DMS 273 treated with DMSO at 0.1 percent for 48 hours (cell line): ENCODE measurements at regions not wholly inside any gene's neighbourhood (a gene's known extent, or its start where the extent isn't known, plus 50 kb on each side); places are given as distances from the start of the nearest gene placed in this dataset.
"Not testable (repeated sequence)": the region's sequence is repeated elsewhere in the genome, so short reads cannot be mapped to it uniquely, and the experiment has no call there.

Source experiments
- DNase-seq: peaks from one replicate; lab custom pipeline; 2025; lab: John Stamatoyannopoulos, UW

DNA sequence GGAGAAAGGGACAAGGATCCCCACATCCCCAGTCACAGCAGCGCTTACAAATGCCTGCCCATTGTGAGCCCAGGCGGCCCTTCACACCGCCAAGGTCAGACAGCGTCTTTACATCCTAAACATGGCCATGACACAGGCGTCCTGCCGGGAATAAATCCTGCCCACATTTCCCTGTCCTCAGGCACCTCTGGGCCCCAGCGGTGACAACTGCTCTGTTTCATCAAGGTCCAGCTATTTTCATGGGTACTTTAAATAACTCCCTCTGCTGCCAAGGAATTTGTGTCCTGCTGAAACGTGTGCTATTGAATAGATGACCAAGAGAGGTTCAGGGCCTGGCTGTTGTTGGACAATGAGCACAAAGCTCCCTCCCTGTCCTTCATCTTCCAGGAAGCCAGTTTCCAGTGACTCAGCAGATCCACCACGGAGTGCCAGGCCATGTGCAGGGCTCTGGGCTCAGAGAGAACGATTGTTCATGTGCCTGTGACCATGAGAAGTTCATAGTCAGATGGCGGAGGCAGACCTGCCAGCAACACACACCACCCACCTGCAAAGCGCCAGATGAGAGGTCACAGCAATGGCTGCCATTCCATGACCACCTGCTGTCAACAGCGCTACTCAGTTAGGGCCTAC is 195.8 kb downstream of the MATN1 start:
- DNase-seq, result no peak

DNA sequence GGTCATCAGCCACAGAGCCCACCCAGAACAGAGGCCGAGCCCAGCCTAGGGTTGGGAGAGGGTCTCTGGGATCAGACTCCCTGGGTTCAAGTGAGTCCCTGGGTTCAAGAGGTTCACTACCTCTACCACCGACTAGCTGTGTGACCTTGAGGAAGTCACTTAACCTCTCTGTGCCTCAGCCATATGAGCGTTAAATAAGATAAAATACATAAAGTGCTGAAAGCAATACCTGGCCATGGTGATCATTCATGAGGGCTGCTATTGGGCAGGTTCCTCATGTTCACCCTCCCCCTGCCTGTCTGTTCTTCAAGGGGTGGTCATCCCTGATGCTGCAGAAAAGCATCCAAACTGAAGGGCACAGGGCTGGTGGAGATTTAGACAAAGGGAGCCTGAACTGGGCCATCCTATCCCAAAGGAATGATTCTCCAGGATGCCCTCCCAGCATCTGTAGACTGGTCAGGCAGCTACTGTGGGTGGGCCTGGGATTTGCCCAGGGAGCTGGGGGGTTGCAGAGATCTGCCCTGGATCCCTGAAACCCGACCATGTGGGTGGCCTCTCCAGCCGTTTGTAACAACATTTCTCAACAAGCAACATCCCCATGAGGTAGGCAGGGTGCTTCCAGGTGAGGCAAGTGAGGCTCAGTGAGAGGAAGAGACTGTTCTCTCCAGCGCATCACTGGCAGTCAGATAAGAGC is 196.6 kb downstream of the MATN1 start:
- DNase-seq, result no peak

DNA sequence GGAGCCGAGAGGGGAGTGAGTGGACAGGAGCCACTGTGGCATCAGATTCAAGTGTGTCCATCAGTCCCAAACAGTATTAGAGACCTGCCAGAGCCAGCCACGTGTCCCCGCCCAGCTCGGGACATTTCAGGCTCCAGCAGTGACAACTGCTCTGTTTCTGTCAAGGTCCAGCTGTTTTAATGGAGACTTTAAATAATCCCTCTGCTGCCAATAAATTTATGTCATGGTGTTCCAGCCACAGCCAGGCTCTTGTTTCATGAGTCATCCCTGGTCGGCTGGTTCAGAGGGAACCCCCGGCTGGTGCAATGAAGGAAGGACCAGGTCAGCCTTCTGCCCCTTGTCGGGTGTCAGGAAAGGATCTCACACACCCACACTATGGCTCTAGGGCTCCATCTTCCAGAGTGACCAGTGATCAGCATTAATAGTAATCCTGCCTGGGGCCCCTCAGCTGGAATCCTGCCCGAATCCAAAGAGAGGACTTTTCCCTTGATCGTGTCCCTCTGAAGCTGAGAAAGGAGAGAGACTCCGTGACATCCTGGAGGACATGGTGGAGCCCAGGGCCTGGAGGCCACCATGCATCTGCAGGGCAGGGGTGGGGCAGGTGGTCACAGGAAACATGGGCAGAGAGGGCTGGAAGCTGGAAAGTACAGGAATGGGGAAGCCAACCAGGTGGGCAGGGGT is 197.3 kb downstream of the MATN1 start:
- DNase-seq, result peak; percentile 4

DNA sequence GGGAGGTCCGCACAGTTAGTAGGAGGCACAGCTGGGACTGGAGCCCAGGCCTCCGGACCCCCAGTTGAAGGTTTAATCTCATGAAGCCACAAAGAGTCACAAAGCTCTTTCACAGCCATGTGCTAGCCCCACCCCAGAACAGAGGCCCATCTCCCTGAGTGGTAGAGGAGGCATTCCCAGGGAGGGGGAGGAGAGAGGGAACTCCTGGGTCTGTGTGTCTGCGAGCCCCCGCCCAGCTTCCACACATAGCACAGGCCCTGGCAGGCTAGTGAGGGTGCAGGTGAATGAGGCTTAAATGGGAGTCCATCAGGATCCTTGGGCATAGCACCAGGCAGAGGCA is 197.8 kb downstream of the MATN1 start:
- no peak for DNase-seq

DNA sequence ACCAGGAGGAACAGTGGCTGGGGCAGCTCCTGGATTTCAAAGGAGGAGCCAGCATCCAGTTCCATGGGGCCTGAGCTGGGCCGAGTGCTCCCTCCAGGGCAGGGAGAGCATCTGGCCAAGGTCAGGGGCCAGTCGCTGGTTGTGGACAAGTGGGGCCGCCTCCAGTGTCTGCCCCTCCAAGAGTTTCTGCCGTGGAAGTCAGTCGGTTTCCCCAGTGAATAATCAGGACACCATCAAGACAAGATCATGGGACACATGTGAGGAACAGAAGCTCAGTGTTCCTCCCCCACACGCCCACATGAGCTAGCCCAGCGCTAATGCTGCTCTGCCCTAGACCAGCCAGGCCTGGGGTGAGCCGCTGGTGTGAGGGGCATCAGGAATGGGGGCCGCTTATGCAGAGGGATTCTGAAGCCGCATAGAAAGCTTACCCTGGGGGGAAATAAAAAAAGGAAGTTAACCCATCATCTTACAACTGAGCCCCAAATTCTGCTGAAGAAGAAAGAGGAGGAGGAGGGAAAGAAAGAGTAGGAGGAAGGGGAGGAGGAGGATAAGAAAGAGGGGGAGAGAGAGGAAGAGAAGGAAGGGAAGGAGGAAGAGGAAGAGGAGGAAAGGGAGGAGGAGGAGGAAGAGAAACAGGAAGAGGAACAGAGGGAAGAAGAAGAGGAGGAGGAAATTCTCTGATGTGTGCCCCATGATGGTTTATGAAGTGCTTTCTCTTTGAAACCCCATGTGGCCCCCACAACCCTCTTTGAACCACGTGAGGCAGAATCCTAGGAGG is 198.4 kb downstream of the MATN1 start:
- DNase-seq, result no peak

DNA sequence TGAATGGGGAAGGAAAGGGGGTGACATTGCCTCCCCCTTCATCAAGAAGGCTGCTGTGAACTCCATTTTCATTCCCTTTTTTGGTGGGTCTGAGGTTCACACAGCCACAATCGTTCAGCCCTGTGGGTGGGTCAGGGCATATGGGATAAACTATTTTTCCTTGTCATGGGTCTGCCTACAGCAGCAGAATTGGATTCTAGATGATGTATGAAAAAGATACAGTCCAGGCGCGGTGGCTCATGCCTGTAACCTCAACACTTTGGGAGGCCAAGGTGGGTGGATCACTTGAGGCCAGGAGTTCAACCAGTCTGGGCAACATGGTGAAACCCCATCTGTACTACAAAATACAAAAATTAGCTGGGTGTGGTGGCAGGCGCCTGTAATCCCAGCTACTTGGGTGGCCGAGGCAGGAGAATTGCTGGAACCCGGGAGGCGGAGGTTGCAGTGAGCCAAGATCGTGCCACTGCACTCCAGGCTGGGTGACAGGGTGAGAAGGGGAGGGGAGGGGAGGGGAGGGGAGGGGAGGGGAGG is 199.3 kb downstream of the MATN1 start:
- DNase-seq, result not testable (repeated sequence)

DNA sequence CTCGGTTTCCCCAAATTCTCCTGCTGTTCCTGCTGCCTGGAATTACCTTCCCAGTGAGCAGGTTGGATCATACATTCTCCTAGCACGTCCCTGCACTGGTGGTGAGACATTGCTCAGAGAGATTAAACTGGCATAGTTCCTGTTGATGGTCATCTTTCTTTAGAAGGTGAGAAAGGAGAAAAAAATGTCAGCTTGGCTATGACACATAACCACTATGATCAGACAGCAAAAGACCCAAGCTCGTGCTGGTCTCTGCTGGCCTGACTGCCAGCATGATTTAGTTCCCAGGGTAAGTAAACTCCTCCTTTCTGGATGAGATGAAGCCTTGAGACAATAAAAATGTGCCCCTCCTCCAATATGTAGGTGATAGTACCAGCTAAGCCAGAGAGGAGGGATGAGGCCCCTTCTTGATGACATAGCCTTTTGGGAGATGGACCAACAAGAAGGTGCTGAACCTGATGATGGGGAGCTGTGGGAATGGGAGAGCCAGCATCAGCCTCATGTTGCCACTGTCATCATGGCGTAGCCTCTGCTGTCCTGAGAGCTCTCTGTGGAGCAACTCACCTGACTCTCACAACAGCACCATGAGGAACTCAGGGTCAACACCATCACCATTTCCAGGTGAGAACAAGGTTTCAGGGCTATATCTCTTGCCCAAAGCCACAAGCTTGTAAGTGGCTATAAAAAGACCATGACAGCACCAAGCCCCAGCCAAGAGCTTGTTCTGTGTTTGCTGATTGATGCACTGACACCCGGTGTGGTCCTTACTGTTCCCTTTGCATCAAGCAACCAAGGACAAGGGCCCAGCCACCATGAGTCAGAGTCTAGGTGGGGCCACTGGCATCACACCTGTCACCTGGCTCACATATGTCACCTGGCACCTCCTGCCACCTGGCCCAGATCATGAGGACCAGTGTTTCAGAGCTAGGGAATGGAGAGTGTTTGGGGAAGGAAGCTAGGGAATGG is 200.0 kb downstream of the MATN1 start:
- no peak for DNase-seq

DNA sequence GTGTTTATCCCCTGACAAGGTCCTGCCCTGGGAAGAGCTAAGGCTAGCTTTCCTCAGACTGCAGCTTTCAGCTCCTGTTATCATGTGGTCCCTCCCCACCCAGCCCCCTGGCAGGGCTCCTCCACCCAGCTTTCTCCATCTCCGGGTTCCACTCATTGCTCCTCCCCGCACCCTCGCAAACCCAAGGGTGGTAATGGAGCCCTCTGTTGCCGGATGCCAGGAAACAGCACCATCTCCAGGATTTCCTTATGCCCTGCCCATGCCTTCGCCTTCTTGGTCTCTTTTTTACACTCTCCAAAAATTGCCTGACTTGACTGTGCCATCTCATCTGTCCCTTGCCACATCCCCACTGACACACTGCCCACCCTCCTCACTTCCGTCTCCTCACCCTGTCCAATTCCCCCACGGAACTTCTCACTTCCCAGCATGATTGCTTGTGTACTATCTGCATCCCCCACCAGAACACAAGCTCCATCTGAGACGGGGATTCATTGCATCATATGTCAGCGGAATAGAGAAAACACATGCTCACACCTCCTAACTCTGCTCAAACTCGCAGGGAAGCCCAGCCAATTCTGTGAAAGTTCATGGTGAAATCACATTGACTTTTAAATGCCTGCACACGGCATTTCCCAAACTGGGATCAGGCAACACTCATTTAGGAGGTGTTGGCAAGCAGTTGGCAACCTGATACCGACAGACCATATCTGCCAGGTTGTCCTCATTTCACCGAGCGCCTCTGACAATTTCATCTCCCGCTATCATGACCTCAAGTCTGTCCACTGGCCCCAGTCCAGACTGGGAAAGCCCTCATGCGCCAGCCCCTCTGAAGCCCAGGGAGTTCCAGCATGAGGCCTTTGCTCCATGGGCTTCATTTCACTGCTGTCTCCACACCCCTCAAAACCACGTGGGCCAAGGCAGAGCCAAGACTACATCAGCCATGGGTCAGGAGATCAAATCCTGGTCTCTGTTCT is 201.1 kb downstream of the MATN1 start:
- DNase-seq, result peak; percentile 77

DNA sequence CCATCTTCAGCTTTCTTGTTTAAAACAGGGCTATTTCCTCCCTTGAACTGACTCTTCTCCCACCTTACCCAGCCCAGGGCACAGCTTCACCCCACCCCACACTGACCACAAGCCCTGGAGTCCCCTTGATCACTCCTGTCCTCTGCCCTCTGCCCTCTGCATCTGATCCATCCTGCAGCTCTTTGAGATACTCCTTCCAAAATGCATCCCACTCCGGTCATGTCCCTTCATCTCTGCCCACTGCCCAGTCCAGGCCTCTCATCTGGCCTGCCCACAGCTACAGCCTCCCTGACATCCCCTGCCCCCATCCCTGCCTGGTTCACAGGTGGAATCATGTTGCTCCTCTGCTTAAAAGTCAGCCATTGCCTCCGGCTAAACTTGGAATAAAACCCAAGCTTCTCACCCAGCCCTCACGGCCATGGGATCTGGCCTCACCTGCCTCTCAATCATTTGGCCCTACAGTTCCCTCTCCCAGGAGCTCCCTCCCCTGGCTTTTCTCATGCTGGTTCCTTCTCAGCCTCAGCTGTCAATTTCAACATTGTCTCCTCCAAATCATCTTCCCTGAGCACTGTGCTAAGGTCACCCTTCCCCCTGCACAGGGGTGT is 202.0 kb downstream of the MATN1 start:
- DNase-seq, result no peak

DNA sequence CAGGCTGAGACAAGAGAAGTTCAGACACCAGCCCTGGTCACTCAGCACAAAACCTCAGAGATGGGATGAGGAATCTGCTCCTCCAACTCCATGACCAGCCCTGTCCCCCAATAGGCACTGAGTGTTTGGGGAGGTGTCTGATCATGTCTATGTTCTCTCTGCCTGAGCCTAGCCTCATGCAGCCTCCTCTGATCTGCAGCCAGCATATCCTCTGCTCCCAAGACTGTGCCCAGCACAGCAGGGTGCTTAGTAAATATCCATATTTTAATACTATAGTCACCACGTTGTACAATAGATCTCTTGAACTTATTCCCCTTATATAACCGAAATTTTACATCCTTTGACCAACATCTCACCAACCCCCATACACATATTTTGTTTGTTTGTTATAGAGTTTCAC is 202.9 kb downstream of the MATN1 start:
- no peak for DNase-seq

DNA sequence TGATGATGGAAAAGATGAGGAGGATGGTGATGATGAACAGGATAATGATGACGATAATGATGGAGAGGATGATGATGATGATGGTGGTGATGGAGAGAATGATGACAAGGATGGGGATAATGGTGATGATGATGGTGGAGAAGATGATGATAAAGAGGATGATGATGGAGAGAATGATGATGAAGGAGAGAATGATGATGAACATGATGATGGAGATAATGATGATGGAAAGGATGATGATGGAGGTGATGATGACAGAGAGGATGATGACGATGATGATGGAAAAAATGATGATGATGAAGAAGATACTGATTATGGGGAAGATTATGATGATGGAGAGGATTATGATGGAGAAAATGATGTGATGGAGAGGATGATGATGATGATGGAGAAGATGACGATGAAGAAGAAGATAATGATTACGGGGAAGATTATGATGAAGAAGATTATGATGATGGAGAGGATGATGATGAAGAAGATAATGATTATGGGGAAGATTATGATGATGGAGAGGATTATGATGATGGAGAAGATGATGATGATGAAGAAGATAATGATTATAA is 204.1 kb downstream of the MATN1 start:
- DNase-seq, result no peak

DNA sequence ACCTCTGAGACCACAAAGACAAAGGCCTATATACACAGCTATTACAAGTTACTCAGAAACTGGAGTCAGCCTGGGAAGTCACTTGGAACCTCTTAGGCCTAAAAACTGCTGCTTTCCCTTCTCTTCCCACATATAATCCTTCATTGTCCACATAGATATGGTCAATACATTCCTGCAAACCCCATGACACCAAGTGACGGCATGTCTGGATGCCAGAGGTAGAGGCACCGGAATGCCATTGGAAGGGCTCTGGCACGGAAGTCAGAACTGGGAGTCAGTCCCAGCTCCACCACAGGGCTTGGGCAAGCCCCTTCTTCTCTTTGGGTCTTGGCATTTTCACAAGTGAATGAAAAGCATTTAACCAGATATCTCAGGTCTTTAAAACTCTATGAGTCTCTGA is 204.7 kb downstream of the MATN1 start:
- DNase-seq, result no peak

DNA sequence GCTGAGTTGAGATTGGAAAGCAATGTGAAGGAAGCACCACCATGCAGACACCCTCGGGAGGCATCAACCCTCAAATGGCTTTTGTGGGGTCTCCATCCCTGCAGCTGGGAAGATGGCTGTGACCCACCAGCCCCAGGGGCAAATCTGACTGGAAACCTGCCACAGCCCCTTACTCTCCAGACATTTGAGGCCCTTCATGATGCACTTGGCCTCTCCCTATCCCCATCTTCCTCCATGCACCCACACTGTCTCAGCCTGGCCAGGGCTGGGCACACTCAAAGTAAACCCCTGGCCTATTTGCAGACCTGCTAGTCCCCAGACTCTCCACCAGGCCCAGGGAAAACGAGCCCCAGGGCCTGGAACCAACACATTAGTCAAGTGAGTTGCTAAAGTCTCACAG is 205.2 kb downstream of the MATN1 start:
- no peak for DNase-seq

DNA sequence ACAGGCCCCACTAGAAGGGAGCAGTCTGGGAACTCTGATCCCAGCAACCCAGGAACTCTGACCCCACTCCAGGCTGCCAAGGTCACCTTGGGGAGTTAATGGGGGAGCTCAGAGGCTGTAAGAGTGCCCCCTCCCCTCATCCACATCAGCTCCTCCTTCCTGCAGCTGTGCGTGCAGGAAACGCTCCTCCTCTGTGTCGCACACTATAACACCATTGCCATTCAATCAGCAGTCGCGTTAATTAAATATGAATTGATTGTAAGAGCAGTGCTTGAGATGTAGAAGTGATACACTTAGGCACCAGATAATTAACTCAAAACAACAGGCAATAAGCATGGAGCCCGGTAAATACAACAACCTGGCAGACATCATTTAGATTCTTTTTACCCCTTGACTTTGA is 205.7 kb downstream of the MATN1 start:
- DNase-seq, result not testable (repeated sequence)

DNA sequence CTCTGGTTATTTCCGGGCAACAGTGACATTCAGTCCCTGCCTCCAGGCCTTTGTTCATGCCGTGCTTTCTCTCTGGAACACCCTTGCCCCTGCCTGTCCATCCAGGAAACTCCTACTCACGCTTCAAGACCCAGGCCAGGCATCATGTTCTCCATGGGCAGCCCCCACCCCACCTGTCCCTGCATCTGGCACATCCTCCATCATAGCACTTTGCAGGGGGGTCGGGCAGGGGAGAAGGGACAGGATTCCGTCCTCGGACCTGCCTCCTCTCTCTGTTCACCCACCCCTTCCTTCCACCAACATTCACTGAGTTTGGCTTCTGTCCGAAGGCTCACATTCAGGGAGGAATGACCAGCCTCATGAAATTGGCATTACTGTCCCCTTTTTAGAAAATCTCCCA is 206.1 kb downstream of the MATN1 start:
- DNase-seq, result not testable (repeated sequence)

DNA sequence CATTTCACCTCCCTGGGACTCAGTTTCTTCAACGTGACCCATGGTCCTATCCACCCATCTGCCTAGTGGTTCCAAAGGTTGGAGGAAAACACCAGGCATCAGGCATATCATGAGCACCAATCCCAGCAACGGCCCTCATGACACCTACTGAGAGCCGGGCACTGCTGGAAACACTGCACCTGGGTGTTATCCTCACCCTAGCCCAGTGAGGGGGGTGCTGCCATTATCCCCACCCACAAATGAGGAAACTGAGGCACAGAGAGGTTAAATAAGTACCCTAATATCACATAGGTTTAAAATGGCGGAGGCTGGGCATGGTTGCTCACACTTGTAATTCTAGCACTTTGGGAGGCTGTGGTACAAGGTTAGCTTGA is 206.9 kb downstream of the MATN1 start:
- DNase-seq, result no peak

DNA sequence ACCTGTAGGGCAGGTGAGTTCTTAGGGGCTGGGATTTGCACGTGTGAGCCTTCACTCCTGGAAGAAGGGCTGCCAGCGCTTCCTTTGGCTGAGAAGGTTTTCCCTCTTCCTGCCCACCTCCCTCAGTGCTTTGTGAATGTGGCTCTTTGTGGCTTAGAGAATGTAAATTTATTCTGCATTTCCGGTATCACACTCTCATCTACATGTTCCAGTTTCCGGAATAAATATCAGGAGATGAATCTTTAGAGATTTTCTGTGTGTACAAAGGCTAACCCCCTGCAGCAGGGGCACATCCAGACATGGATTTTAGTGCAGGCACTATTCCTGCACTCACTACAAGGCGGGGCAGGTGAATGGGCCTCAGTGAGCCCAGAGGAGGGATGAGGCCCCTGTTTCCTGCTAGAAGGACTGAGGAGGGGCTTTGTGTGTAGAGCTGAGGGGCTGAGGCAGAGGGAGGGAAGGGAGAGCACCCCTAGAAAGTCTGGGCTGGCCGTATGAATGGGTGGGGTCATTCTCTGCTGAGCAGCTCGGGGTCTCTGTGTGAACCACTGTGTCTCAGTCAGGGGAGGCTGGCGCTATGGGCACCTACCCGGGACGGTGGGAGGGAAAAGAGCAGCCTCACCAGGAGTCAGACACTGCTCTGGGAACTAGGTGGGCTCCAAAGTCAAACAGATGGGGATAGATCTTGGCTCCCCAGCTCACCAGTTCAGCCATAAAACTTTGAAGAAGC is 207.5 kb downstream of the MATN1 start:
- DNase-seq, result no peak

DNA sequence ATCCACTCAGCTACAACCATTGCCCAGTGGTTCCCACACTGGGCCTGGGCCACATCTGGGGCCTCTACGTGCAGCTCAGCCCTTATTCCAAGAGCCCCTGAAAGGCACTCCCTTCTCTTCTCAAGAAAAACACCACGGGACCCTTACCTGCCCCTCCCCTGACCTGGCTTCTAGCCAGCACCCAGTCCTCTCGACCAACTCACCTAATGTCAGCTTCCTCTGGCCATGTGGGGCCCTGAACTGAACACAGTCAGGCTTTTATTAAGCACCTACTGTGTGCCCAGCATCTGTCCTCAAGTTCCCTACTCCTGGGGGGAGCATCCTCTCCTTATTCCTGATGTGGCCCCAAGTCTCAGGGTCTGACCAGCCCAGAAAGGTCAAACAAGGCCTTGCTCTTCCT is 208.4 kb downstream of the MATN1 start:
- DNase-seq, result no peak
